GM19238 (cell line): ENCODE measurements at regions not wholly inside any gene's neighbourhood (a gene's known extent, or its start where the extent isn't known, plus 50 kb on each side); places are given as distances from the start of the nearest gene placed in this dataset.

Experiments
- DNase-seq: peaks from one replicate; pipeline ENCODE4 v3.0.0; 2011; ENCODE audit warnings: low spot score; ENCODE audit not compliant: insufficient read length

DNA sequence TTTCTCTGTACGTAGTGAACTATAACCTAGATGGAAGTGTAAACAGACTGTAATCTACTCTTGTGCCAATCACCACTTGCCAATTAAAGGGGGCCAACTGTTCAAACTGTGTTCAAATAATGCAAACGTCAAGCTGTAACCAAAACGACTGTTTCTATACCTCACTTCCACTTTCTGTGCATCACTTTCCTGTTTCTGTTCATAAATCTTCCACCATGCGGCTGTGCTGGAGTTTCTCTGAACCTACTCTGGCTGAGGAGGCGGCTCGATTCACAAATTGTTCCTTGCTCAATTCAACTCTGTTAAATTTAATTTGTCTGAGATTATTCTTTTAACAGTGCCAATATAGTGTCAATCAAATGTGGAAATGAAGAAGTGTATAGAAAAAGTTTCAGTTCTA, 206.7 kb upstream of the TBC1D5 start:
- no peak for DNase-seq

DNA sequence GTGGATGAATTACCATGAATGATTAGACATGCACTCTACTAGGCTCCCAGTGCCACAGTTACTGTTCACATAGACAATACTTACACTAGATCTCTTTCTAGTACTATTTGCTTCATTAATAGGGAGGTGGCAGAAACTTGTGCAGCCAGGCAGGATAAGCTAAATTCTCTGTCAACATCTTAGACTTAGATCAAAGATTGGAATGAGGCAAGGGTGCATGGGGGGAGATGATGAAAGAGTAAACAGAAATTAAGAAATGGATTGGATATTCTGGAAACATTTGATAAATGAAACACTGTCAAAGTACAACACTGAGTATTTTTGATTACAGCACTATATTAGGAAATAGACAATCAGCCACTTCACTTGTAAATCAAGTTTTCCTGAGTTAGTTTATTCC, 205.4 kb upstream of the TBC1D5 start:
- no peak for DNase-seq

DNA sequence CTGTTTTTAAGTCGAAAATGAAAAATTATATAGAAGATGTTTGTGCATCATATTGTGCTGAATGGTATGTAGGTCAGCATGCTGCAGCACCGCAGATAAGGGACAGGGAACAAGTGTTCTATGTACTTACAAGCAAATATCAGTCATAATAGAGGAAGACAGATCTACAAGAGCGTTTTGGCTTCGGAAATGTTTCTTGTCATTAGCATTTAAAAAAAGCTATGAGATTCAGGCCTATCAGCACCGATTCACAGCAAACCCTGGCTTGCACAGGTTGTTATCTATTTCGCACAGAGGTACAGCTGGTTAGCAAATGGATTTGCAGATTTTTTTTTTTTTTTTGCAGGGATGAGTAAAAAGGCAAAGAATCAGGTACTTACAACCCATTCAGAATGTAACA, 204.2 kb upstream of the TBC1D5 start:
- no peak for DNase-seq

DNA sequence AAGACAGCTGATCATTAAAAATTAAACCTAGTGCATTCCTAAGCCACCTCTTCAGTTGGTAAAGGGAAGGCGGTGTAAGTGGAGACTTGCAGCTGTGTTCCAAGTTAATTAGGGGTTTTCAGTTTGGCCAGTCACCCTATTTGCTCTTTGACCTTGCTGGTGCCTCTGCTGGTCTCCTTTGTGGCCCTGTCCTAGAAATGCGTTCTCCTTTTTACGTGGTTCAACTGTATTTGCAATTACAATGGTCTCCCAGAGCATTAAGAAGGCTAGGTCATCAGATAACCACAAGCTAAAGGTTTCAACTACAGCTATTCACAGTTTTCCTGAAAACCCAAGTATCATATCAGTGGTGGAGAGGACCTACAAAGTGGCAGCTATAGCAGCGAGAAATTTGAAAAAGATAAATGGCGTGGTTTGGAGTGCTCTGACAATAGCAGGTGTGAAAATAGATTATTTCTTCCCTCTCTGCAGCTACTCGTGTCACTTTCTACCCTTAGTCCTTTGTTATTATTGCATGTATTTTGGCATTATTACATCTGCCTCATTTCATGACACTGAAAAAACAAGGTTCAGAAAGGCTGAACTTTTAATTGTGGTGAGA, 203.5 kb upstream of the TBC1D5 start:
- DNase-seq, result no peak

DNA sequence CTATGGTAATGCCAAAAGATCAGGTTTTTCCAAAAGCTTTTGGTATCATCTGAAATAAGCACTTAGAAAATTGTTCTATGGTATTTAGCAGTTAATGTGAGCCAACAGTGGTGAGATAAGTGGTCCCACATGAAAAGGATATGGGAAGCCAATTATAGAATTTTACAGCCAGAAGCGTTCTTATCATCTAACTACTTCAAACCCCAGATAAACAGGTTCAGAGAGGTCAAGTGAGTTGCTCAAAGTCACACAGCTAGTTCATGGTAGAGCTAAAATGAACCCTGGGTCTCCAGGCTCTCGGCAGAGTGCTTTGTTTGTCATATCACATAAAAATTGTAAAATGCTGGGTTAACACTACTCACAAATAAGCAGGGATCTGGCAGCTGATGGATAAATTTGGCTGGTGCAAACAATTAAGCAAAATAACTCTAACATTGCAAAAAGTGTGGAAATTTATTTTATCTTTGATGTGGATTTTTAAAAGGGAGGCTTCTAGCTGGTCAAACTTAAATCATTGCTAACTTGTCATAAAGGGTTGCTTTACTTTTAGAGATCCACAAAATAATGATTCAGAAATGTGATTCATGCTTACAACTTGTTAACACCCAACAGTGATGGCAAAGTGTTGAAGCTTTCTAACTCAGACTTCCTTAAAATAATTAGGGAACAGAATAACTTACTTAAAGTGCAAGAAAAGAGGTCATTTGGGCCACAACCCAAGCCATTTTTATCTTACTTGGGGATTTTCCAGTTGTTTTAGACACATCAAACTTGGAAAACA, 202.8 kb upstream of the TBC1D5 start:
- no peak for DNase-seq

DNA sequence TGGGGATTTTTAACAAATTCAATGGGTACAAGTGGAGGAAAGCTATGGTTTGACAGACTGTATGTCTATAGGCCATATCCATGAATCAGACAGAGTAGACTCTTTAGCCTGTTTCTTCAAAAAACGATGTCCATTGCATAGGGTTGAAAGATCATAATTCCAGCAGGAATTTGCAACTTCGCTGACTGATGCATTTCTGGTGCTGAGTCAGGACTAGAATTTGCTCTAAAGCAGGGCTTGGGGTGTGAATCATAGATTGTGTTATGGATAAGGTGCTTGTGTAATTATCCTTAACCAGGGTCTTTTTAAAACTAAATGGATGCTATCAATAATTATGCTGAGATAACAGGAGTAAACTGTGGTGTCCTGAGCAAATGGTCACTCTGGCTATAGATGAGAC, 200.4 kb upstream of the TBC1D5 start:
- DNase-seq, result no peak

DNA sequence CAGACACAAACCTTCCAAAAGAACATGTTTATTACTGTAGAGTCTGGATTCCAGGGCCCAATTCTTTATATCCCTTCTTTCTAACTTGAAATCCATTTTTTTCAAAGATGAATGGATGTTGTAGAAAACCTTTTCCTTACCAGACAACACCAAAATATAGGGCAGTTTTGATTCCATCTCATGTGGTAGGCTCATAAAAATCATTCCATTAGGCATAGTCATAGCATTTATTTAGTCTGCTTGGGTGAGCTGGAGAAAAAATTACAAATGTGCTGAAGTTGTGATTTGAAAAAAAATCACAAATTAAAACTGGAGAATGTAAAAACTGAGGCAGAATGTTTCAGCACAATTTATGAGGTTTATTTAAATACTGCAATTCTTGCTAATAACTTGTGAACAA, 199.3 kb upstream of the TBC1D5 start:
- DNase-seq, result no peak

DNA sequence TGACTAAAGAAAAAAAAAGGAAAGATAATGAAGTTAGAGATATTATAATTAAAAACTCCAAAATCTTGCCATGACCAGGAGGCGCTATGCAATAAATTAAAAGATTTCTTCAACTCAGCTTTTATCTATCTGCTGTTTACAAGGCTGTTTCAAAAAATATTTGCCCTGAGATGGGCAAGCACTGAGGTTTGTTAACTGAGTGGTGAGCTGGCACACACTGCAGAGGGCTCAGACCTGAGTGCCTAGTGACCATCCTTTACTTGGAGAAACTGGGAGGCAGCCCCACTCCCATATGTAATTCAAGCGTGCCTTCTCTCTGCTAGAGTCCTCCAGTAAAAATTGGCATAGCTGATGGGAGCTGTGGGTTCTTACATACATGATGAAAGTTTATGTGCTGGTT, 198.7 kb upstream of the TBC1D5 start:
- DNase-seq, result no peak

DNA sequence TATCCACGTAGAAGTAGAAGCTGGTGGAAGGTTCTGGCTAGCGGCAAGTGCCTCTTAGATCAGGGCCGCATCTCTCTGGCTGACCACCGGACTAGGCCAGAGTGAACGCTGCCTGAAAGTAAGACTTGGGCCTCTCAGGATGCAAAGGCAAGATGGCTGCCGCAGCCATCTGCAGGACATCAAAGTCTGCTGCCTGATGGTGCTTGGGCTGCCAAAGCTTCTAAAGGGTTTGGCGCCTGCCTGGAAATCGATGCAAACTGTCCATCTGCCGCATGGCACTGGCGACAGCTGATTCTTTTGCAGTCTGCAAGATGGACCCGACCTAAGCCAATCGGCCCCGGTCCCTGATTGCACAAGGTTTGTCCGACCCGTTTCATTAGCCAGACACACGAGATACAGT, 196.7 kb upstream of the TBC1D5 start:
- DNase-seq, result no peak

DNA sequence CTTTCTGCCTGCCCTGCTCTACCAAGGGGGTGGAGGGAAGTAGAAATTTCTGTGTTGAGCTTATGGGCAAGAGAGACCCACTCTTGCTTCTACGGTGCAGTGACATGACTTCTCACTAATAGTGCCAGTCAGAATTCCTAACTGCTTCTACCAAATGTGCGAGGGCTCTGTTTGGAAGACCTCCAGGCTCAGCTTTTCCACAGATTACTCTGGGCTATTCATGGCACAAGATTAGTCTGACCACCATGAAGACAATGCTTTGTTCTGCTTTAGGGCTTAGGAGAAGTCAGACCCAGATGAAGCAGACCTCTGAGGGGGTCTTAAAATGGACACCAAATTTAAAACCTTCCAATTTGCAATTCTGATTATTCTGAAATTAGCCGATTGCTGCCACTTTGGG, 195.9 kb upstream of the TBC1D5 start:
- DNase-seq, result no peak

DNA sequence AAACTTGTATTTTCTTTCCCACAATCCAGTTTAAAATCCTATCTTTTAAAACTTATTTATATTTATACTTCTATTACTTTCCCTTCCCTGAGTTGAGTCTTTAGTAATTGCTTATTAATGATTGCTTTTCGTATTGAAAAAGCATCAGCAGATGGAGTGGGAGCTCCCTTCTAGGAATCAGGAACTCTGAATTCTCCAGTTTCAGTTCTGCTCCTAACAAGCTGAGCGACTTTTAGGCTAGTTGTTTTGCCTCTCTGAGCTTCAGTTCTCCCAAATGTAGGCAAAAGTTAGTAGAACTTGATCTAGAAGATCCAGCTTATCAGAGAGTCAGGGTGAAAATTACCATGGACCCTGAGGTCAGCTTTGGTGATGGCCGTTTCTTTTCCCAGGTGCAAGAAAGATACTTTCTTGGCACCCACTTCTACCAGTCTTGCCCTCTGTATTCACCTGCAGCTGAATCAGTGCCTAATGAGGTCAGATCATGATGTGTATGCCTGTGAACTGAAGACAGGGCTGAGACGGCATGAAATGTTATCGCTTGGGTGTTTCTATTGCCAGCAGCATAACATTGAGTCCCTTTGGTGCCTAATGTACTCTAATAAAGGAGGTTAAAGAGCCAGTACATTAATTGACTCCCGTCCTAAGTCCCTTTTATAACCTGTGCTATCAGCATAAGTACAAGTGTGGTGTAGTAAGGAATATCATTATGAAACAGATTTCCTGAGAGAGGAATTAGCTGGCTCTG, 194.5 kb upstream of the TBC1D5 start:
- DNase-seq, result no peak

DNA sequence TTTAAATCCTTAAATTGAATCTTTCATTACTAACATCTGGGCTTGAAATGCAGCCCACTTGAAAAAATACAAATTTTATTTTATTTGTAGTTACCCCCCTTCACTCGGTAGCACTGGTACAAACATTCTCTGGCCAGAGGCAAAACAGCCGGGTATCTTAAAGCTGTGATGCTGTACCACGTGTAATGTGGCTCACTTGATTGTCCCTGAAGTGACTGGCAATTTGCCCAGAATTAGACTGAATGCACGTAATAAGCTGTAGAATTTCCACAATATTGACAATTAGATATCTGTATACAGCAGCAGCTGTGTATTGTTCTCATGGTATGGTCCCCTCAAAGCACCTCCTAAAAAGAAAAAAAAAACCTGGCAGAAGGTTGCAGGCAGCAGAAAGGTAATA, 192.8 kb upstream of the TBC1D5 start:
- DNase-seq, result no peak

DNA sequence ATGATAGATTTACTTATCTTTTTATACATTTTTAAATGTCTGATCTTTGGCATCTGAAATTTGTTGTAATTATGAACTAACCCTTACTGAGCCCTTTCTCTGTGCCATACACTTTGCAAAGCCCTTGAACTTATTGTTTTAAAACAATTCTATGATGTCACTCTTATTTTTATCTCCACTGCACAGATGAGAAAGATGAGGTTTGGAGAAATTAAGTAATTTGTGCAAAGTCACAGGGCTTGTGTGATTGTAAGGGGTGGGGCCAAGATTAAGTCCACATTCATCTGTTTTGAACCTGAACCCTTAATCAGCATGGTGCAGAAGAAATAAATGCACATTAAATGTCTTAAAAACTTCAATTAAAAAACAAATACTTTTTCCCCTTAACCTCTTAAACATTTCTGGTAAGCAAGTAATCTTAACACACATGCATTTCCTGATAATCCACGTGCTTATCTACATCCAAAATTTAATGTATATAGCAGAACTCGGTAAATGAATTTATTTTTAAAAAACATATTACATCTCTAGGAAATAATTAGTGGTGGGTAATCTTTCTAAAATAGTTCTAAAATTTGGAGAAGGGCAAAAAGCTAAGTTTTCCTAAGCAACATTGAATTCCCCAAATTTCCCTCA, 189.8 kb upstream of the TBC1D5 start:
- no peak for DNase-seq

DNA sequence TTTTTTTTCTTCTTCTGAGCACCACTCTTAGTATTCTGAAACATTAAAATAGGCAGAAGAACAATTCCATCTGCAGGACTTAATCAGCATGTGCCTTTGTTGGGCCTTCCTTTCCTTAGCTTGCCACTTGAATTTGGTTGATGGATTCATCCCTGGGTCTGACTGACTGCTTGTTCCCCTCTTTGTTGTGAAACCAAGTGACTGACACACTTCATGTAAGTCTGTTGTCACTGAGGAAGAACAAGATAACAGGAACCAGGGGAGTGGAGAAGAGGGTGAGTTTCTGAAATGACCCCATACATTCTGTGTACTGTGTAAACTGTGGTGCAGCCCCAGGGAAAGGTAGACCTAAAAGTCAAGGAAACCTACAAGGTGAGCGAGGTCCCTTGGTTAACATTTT, 188.7 kb upstream of the TBC1D5 start:
- DNase-seq, result no peak

DNA sequence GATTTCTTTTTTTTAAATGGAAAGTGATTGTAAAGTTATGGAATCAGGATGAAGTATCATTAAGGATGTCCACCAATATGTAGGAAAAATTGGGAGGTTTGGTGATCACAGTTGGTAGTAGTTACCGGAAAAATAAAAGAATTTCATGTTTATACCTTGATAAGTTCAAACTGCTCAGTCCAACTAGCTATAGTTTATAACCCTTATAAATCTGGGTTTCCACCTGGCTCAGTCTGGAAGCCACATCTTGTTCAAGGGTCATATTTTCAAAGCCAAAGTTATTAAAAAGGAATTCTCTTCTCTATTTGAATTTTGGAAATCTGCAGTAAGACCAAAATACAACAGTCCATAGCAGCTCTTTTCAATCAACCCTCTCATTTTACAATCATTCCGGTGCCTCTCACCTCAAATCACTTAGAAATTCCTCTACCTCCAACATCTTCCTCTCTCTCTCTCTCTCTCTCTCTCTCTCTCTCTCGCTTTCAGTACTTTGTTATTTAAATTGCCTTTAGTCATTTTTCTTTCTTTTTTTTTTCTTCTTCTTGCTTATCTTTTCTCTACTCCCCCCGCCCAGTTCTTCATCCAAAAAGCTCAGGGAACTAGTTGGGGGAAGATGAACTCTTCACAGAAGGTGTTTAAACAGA, 186.2 kb upstream of the TBC1D5 start:
- no peak for DNase-seq

DNA sequence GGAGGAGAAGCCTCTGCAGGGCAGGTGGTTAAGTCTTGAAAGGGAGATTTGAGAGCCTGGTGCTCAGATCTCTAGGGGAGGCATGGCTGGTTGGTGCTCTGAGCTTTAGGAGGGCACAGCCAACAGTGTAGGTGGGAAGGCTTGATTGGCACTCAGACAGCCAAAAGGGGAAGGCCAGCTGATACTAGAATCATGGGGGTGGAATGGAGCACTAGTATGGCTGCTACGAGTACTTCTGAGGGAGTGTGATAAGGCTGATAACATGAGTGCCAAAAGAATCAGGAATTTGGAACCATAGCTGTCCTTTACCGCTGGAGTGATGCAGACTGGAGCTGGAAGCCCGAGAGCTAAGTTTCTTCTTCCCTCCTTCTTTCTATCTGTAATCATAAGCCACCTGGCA, 184.6 kb upstream of the TBC1D5 start:
- no peak for DNase-seq

DNA sequence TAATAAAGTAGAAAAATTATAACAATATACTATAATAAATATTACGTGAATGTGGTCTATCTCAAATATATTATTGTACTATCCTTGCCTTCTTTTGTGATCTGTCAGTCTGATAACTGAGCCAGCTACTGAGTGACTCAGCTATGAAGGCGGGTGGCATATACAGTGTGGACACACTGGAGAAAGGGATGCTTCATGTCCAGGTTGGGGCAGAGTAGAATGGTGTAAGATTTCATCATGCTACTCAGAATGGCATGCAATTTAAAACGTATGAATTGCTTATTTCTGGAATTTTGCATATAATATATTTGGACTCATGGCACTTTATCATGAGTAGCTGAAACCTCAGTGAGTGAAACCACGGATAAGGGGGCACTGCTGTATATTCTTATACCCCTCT, 172.9 kb upstream of the TBC1D5 start:
- DNase-seq, result no peak

DNA sequence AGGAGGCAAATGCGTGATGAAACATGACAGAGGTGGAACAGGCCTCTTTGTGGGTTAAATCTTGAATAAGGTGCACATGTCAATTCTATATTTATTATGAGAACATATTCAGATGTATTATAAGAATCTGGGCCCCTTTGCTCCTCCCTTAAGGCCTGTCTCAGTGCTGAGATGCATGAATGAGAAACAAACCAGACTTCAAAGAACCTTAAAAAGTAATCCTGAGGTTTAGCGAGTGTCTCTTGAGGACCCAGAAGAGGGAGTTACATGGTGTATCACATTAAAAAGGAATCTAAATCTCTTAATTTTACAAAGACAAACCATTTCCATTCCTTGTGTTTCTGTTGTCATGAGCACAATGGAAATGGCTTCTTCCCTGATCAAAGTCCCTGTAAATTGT, 170.9 kb upstream of the TBC1D5 start:
- DNase-seq, result no peak

DNA sequence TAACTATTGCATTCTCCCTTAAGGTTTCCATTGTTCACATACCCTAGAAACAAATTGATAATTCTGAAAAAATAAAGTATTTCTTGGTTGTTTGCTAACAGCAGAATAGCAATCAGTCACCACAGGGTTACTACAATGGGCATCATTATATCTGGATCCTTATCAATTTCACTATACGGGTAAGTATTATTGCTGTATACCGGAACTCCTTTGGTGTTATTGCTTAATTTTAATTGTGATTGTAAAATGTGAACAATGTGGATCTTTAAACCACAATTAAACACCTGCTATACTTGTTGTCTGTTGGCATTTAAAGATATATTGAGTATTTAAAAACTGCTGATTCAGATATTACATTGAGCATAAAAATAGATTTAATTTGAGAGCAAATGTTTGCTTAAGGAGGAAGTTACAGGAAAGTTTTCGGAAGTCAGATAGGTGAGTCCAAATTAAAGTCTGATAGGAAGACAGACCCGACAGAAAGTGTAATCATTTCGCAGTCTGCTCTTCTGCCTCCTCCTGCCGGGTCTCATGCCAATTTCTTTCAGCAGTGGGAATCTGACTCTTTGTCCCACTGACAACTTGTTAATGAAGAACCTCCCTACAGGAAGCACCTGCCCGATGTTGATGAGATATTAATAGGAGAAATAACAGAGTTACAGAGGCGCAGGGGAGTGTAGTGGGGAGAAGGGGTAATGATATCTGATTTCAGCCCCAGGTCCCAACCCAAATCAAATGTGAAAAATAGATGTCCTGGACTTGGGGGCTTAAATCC, 169.7 kb upstream of the TBC1D5 start:
- no peak for DNase-seq

DNA sequence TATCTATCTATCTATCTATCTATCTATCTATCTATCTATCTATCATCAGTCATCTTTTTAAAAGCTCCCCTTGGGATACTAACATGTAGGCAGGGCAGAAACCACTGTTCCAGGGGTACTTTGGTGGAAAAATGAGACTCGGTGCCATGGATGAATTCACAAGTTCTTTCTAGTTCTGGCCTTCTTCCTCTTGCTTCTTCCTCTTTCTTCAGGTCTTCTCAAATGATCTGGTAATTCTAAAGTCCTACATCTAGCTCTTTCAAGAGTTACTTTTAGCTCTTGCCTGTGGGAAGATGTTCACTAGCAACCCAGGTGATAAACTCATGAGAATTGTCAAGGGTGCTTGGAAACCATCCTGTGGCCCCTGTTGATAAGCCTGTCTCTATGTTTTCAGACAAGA, 168.5 kb upstream of the TBC1D5 start:
- DNase-seq, result no peak

DNA sequence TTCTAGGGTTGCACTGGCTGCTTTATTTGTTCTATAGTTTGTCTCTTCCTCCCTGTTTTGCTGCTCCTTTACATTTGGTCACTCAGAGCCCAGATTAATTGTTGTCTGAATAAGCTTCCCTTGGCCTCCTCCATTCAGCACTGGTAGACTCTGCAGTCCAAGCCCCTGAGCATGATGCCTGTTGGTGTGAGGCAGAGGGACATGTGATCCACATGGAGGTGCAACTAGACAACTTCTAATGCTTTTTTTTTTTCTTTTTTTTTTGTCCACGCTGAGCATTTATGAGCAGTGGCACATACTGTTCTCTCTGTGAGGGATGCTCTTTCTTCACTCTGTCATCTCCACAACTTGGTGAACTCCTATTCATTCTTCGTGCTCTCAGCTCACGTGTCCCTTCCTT, 167.3 kb upstream of the TBC1D5 start:
- no peak for DNase-seq
